ENCODE measurements at regions not wholly inside any gene's neighbourhood (a gene's known extent, or its start where the extent isn't known, plus 50 kb on each side); places are given as distances from the start of the nearest gene placed in this dataset.

DNA sequence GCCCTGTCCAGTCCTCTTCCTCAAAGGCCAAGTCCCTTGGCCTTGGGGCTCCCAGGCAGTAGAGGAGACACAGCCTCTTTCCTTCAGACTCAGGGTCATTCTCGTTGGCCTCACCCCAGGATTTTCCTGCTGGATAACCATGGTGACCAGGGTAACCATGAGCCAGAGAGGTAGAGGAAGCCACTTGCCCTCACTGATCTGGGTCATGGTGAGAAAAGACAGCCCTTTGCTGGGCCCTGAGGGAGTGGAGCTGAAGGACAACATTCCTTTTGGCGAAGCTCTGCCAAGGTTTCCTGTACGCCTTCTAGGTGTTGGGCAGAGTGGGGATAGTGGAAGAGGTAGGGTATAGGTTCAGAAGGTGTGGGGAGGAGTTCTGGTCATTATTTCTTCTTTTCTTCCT lies 53.1 kb upstream of the WNT4 start:
- Histone ChIP-seq H3K9ac (ENCODE audit: low read depth, low read length, poor library complexity) (no peak overlapping the region), H3K36me3 (replicated peaks in 1 of 2; ENCODE audit: control insufficient read depth in 2 of 2, insufficient read depth in 2 of 2, low read length in 2 of 2) (no peaks in the 10 kb centered on the region), H3K27me3 (ENCODE audit: control insufficient read depth in 3 of 3, insufficient read depth in 3 of 3, low read depth in 1 of 3, low read length in 3 of 3) (peaks cover 2 to 29% (median 6%) of the 10 kb centered on the region in 3 experiments), H3K4me3 (ENCODE audit: low read length in 2 of 2) (no peak overlapping the region), H3K4ac (ENCODE audit: low read length) (no peak overlapping the region), H2AK5ac (ENCODE audit: low read depth, low read length) (no peak overlapping the region), H2AFZ (ENCODE audit: low read length) (no peak overlapping the region), H3K23ac (ENCODE audit: low read depth, low read length, poor library complexity) (no peak overlapping the region), H3K18ac (ENCODE audit: low read length) (no peak overlapping the region), H4K8ac (ENCODE audit: low read depth, low read length) (no peak overlapping the region), H2BK5ac (ENCODE audit: low read length) (no peak overlapping the region), H3K4me2 (ENCODE audit: insufficient read depth, low read length, poor library complexity, severe bottlenecking) (no peak overlapping the region), H3K27ac (replicated peaks; ENCODE audit: low read length) (no peak overlapping the region), H2BK120ac (ENCODE audit: low read depth, low read length) (no peak overlapping the region), H2BK15ac (ENCODE audit: low read length) (no peak overlapping the region), H2BK12ac (ENCODE audit: low read length) (no peak overlapping the region), H3K4me1 (ENCODE audit: control insufficient read depth in 2 of 2, insufficient read depth in 1 of 2, low read depth in 1 of 2, low read length in 2 of 2) (no peaks in the 10 kb centered on the region), H3K14ac (ENCODE audit: low read length) (no peak overlapping the region), H3K79me1 (ENCODE audit: low read depth, low read length) (no peaks in the 10 kb centered on the region), H3K9me3 (replicated peaks in 1 of 2; ENCODE audit: control insufficient read depth in 2 of 2, insufficient read depth in 1 of 2, low read depth in 1 of 2, low read length in 2 of 2) (peaks cover 0 to 2% of the 10 kb centered on the region in 2 donors), H4K91ac (ENCODE audit: low read depth, low read length, poor library complexity) (no peak overlapping the region)
- no CpG with 5 or more reads among the region's 3 CpGs for WGBS, 2 donors (ENCODE audit: extremely low coverage in 2 of 2, insufficient read length in 2 of 2, insufficient replicate concordance in 1 of 2)
- no peak for DNase-seq (ENCODE audit: low spot score)

DNA sequence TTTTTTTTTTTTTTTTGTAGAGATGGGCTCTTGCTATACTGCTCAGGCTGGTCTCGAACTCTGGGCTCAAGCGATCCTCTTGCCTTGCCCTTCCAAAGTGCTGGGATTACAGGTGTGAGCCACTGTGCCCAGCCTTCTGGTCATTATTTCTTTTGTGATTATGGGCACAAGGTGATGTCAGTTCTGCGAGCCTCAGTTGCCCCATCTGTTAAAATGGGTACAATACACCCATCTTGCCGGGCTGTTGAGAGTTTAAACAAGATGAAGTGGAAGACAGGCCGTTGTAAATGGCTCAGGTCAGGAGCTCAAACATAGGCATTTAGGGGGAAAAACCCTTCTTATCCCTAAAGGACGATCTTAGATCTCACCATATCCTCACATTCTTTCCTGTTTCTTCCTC lies 53.7 kb upstream of the WNT4 start:
- peaks cover 2 to 25% (median 6%) of the 10 kb centered on the region in 3 experiments for H3K27me3 ChIP-seq (ENCODE audit: control insufficient read depth in 3 of 3, insufficient read depth in 3 of 3, low read depth in 1 of 3, low read length in 3 of 3)
- no peak overlapping the region for H3K18ac ChIP-seq (ENCODE audit: low read length)
- H2BK15ac ChIP-seq (ENCODE audit: low read length), result no peak overlapping the region
- no peak overlapping the region for H3K4me2 ChIP-seq (ENCODE audit: insufficient read depth, low read length, poor library complexity, severe bottlenecking)
- no peak overlapping the region for H2AK5ac ChIP-seq (ENCODE audit: low read depth, low read length)
- no peak overlapping the region for H4K91ac ChIP-seq (ENCODE audit: low read depth, low read length, poor library complexity)
- H3K23ac ChIP-seq (ENCODE audit: low read depth, low read length, poor library complexity), result no peak overlapping the region
- H2BK12ac ChIP-seq (ENCODE audit: low read length), result no peak overlapping the region
- H3K79me1 ChIP-seq (ENCODE audit: low read depth, low read length), result no peaks in the 10 kb centered on the region
- H3K27ac ChIP-seq (replicated peaks; ENCODE audit: low read length), result no peak overlapping the region
- no peaks in the 10 kb centered on the region for H3K36me3 ChIP-seq (replicated peaks in 1 of 2; ENCODE audit: control insufficient read depth in 2 of 2, insufficient read depth in 2 of 2, low read length in 2 of 2)
- H3K14ac ChIP-seq (ENCODE audit: low read length), result no peak overlapping the region
- H2BK5ac ChIP-seq (ENCODE audit: low read length), result no peak overlapping the region
- no peak overlapping the region for H2BK120ac ChIP-seq (ENCODE audit: low read depth, low read length)
- DNase-seq (ENCODE audit: low spot score), result no peak
- no peak overlapping the region for H3K4ac ChIP-seq (ENCODE audit: low read length)
- H3K4me3 ChIP-seq (ENCODE audit: low read length in 2 of 2), result no peak overlapping the region
- H2AFZ ChIP-seq (ENCODE audit: low read length), result no peak overlapping the region
- no CpG with 5 or more reads among the region's 6 CpGs for WGBS, 2 donors (ENCODE audit: extremely low coverage in 2 of 2, insufficient read length in 2 of 2, insufficient replicate concordance in 1 of 2)
- no peaks in the 10 kb centered on the region for H3K4me1 ChIP-seq (ENCODE audit: control insufficient read depth in 2 of 2, insufficient read depth in 1 of 2, low read depth in 1 of 2, low read length in 2 of 2)
- H3K9me3 ChIP-seq (replicated peaks in 1 of 2; ENCODE audit: control insufficient read depth in 2 of 2, insufficient read depth in 1 of 2, low read depth in 1 of 2, low read length in 2 of 2), result peaks cover 0 to 2% of the 10 kb centered on the region in 2 donors
- H4K8ac ChIP-seq (ENCODE audit: low read depth, low read length), result no peak overlapping the region
- no peak overlapping the region for H3K9ac ChIP-seq (ENCODE audit: low read depth, low read length, poor library complexity)

DNA sequence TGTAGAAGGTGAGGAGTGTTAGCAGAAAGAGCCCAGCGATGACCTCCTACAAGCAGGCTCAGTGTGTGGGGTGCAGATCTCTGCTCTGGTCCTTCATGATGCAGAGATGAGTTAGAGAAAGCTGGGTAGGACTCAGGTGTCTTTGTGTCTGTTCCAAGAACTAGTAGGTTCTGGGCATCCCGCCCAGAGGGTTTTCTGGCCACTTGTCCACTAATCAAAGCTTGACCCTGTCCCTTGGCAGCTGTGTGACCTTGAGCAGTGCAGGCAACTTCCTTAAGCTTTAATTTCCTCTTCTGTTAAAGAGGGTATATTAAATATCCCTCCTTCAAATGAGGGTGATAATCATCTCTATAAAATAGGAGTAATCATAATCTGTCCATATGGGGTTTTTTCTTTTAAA lies 54.7 kb upstream of the WNT4 start:
- Histone ChIP-seq H3K9ac (ENCODE audit: low read depth, low read length, poor library complexity) (no peak overlapping the region), H2AFZ (ENCODE audit: low read length) (no peak overlapping the region), H3K14ac (ENCODE audit: low read length) (no peak overlapping the region), H3K4me2 (ENCODE audit: insufficient read depth, low read length, poor library complexity, severe bottlenecking) (no peak overlapping the region), H3K27me3 (ENCODE audit: control insufficient read depth in 3 of 3, insufficient read depth in 3 of 3, low read depth in 1 of 3, low read length in 3 of 3) (peaks cover 3 to 27% (median 6%) of the 10 kb centered on the region in 3 experiments), H2BK12ac (ENCODE audit: low read length) (no peak overlapping the region), H3K36me3 (replicated peaks in 1 of 2; ENCODE audit: control insufficient read depth in 2 of 2, insufficient read depth in 2 of 2, low read length in 2 of 2) (no peaks in the 10 kb centered on the region), H3K9me3 (replicated peaks in 1 of 2; ENCODE audit: control insufficient read depth in 2 of 2, insufficient read depth in 1 of 2, low read depth in 1 of 2, low read length in 2 of 2) (peaks cover 0 to 2% of the 10 kb centered on the region in 2 donors), H3K23ac (ENCODE audit: low read depth, low read length, poor library complexity) (no peak overlapping the region), H3K4me1 (ENCODE audit: control insufficient read depth in 2 of 2, insufficient read depth in 1 of 2, low read depth in 1 of 2, low read length in 2 of 2) (no peaks in the 10 kb centered on the region), H4K8ac (ENCODE audit: low read depth, low read length) (no peak overlapping the region), H3K27ac (replicated peaks; ENCODE audit: low read length) (no peak overlapping the region), H2BK5ac (ENCODE audit: low read length) (no peak overlapping the region), H2AK5ac (ENCODE audit: low read depth, low read length) (no peak overlapping the region), H2BK120ac (ENCODE audit: low read depth, low read length) (no peak overlapping the region), H3K4ac (ENCODE audit: low read length) (no peak overlapping the region), H3K4me3 (ENCODE audit: low read length in 2 of 2) (no peak overlapping the region), H3K79me1 (ENCODE audit: low read depth, low read length) (no peaks in the 10 kb centered on the region), H4K91ac (ENCODE audit: low read depth, low read length, poor library complexity) (no peak overlapping the region), H3K18ac (ENCODE audit: low read length) (no peak overlapping the region), H2BK15ac (ENCODE audit: low read length) (no peak overlapping the region)
- WGBS, 2 donors (ENCODE audit: extremely low coverage in 2 of 2, insufficient read length in 2 of 2, insufficient replicate concordance in 1 of 2), result no CpG with 5 or more reads among the region's 2 CpGs
- DNase-seq (ENCODE audit: low spot score), result no peak

DNA sequence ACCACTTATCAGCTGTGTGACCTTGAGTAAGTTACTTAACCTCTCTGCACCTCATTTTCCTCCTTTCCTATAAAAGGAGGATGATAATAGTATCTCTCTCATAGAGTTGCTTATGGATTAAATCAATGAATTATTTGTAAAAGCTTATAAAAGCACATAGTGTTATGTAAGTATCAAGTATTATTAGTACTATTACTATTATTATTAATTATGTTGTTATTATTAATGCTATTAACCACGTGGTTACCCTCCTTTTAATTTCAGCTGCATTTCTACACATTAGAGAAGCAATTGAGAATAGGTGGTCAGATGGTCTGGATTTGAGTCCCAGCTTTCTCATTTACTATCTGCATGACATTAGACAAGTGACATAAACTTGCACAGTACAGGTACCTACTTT lies 58.1 kb upstream of the WNT4 start:
- H2BK12ac ChIP-seq (ENCODE audit: low read length), result no peak overlapping the region
- H3K4me2 ChIP-seq (ENCODE audit: insufficient read depth, low read length, poor library complexity, severe bottlenecking), result no peak overlapping the region
- no peaks in the 10 kb centered on the region for H3K36me3 ChIP-seq (replicated peaks in 1 of 2; ENCODE audit: control insufficient read depth in 2 of 2, insufficient read depth in 2 of 2, low read length in 2 of 2)
- peaks cover 0 to 2% of the 10 kb centered on the region in 2 donors for H3K9me3 ChIP-seq (replicated peaks in 1 of 2; ENCODE audit: control insufficient read depth in 2 of 2, insufficient read depth in 1 of 2, low read depth in 1 of 2, low read length in 2 of 2)
- H3K9ac ChIP-seq (ENCODE audit: low read depth, low read length, poor library complexity), result no peak overlapping the region
- no peak overlapping the region for H4K8ac ChIP-seq (ENCODE audit: low read depth, low read length)
- H3K23ac ChIP-seq (ENCODE audit: low read depth, low read length, poor library complexity), result no peak overlapping the region
- peaks cover 7 to 59% (median 39%) of the 10 kb centered on the region in 3 experiments for H3K27me3 ChIP-seq (ENCODE audit: control insufficient read depth in 3 of 3, insufficient read depth in 3 of 3, low read depth in 1 of 3, low read length in 3 of 3)
- WGBS, 2 donors (ENCODE audit: extremely low coverage in 2 of 2, insufficient read length in 2 of 2, insufficient replicate concordance in 1 of 2), result no CpG with 5 or more reads among the region's 1 CpG
- no peaks in the 10 kb centered on the region for H3K4me1 ChIP-seq (ENCODE audit: control insufficient read depth in 2 of 2, insufficient read depth in 1 of 2, low read depth in 1 of 2, low read length in 2 of 2)
- no peaks in the 10 kb centered on the region for H3K79me1 ChIP-seq (ENCODE audit: low read depth, low read length)
- DNase-seq (ENCODE audit: low spot score), result no peak
- H4K91ac ChIP-seq (ENCODE audit: low read depth, low read length, poor library complexity), result no peak overlapping the region
- no peak overlapping the region for H2BK120ac ChIP-seq (ENCODE audit: low read depth, low read length)
- H2AFZ ChIP-seq (ENCODE audit: low read length), result no peak overlapping the region
- no peak overlapping the region for H3K18ac ChIP-seq (ENCODE audit: low read length)
- no peak overlapping the region for H3K4me3 ChIP-seq (ENCODE audit: low read length in 2 of 2)
- no peak overlapping the region for H3K27ac ChIP-seq (replicated peaks; ENCODE audit: low read length)
- no peak overlapping the region for H2BK15ac ChIP-seq (ENCODE audit: low read length)
- H2BK5ac ChIP-seq (ENCODE audit: low read length), result no peak overlapping the region
- no peak overlapping the region for H2AK5ac ChIP-seq (ENCODE audit: low read depth, low read length)
- no peak overlapping the region for H3K4ac ChIP-seq (ENCODE audit: low read length)
- H3K14ac ChIP-seq (ENCODE audit: low read length), result no peak overlapping the region
